ENCODE measurements at regions not wholly inside any gene's neighbourhood (a gene's known extent, or its start where the extent isn't known, plus 50 kb on each side); places are given as distances from the start of the nearest gene placed in this dataset.

GRCh38 chr1:200332716-200333115 lies 77.1 kb downstream of the ZNF281 start (continued):
- TF ChIP-seq ZBTB33 (IDR thresholded peaks at IDR 0.05) (no peak), REST (IDR thresholded peaks at IDR 0.05) (no peak), TAF1 (conservative IDR thresholded peaks at IDR 0.05) (no peak), HNF4A (conservative IDR thresholded peaks at IDR 0.05) (no peak), NR2F2 (IDR thresholded peaks at IDR 0.05) (no peak)

GRCh38 chr1:200330741-200331428 lies 79.0 kb downstream of the ZNF281 start:
- DNase-seq (ENCODE audit: low spot score), result no peak
- no peaks in the 10 kb centered on the region for H3K27me3 ChIP-seq (ENCODE audit: control insufficient read depth in 4 of 4, insufficient read depth in 4 of 4, low read length in 3 of 4)
- no peaks in the 10 kb centered on the region for H3K36me3 ChIP-seq (ENCODE audit: control insufficient read depth in 4 of 4, insufficient read depth in 3 of 4, low read depth in 1 of 4, low read length in 3 of 4)
- 82% methylated on average over 15 of the region's 15 CpGs for WGBS
- no peak overlapping the region for H3K9ac ChIP-seq (ENCODE audit: low read depth in 1 of 2, low read length in 2 of 2)
- H3K27ac ChIP-seq (ENCODE audit: low read depth in 1 of 2, low read length in 2 of 2), result no peak overlapping the region
- no peak for TF ChIP-seq REST (IDR thresholded peaks at IDR 0.05)
- no peak for TF ChIP-seq TAF1 (conservative IDR thresholded peaks at IDR 0.05)
- TF ChIP-seq MAX (IDR thresholded peaks at IDR 0.05), result no peak
- TF ChIP-seq ATF3 (IDR thresholded peaks at IDR 0.05), result no peak
- no peak for TF ChIP-seq CTCF (IDR thresholded peaks at IDR 0.05; ENCODE audit: low read depth, low read length, missing input control)
- TF ChIP-seq FOXA2 (IDR thresholded peaks at IDR 0.05), result no peak
- TF ChIP-seq SP1 (IDR thresholded peaks at IDR 0.05), result no peak
- no peak for TF ChIP-seq JUND (IDR thresholded peaks at IDR 0.05)
- no peak overlapping the region for H3K4me3 ChIP-seq (ENCODE audit: low read depth in 1 of 3, low read length in 3 of 3)
- no peaks in the 10 kb centered on the region for H3K9me3 ChIP-seq (ENCODE audit: control insufficient read depth in 4 of 4, low read length in 3 of 4)
- no peaks in the 10 kb centered on the region for H3K4me1 ChIP-seq (ENCODE audit: control insufficient read depth in 4 of 4, insufficient read depth in 4 of 4, low read length in 3 of 4)

Data from liver (tissue), 8 donors.